ENCODE measurements at regions not wholly inside any gene's neighbourhood (a gene's known extent, or its start where the extent isn't known, plus 50 kb on each side); places are given as distances from the start of the nearest gene placed in this dataset.

- no peak for DNase-seq
Measured at GRCh38 chr2:152961351-152961750, 242.9 kb downstream of the ARL6IP6 start.

- no peak for DNase-seq
Measured at GRCh38 chr2:152950126-152950525, 231.7 kb downstream of the ARL6IP6 start.

DNA sequence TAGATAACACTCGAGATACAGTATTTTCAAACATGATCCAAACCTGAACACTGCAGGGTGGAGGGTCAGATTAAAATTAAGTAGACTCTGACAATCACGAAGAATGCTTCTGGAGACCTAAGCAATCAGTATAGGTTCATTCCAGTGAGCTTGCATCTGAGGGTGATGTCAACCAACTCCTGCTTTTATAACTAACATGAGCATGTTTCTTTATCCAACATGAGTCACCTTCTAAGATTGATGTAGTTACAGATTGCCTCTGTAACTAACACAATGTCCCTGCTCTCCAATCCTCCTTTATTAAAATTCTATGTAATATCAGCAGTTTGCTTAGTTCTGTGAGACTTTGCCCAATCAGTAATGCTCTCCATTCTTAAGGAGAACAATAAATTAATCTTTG lies 225.7 kb downstream of the ARL6IP6 start:
- DNase-seq, result no peak

DNA sequence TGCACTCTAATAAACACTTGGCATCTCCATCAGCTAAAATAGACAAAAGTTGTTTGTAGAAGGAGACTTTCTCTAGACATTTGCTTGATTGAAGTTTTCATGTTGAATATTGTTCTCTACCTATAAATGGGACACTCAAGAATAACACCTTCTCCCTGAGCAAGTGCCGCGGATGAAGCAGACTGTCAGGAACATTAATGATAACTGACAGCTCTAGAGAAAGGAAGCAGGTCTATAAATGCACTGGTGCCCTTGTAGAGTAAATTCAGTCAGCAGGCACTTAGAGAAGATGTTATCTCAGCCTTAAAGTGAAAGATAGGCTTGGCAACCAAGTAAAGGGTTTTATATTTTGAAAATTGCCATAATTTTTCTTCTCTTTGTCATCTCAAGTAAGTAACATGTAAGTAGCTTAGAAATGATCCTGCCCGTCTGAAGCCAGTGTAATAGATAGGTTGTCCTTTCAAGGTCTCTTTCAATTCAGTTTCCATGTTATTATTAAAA lies 224.6 kb downstream of the ARL6IP6 start:
- no peak for DNase-seq

DNA sequence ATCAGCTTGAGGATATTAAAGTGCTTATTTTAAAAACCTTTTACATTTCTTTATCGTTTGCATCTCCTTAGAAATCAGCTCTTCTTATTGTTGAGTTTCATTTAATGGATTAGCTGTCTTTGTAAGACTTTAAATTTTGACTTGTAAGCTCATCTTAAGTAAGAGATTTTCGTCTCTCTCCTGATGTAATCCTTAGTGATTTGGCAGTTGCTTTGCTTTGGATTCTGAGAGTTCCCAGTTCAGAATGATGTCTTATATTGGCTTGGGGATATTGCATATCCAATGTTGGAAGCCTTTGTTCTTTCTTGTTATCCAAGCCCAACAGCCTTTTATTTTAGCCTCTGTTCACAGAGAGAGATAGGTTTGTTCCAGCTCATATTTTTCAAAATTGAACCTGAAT lies 212.1 kb downstream of the ARL6IP6 start:
- DNase-seq, result no peak

- DNase-seq, result no peak
Measured at GRCh38 chr2:152929628-152930027, 211.2 kb downstream of the ARL6IP6 start.

- peak; percentile 34 for DNase-seq
Measured at GRCh38 chr2:152925547-152926448, 207.4 kb downstream of the ARL6IP6 start.

GRCh38 chr2:152924722-152925121 lies 206.3 kb downstream of the ARL6IP6 start:
- DNase-seq, result no peak

GRCh38 chr2:152924219-152924618 lies 205.8 kb downstream of the ARL6IP6 start:
- no peak for DNase-seq

- DNase-seq, result no peak
Measured at GRCh38 chr2:152920846-152921245, 202.4 kb downstream of the ARL6IP6 start.

DNA sequence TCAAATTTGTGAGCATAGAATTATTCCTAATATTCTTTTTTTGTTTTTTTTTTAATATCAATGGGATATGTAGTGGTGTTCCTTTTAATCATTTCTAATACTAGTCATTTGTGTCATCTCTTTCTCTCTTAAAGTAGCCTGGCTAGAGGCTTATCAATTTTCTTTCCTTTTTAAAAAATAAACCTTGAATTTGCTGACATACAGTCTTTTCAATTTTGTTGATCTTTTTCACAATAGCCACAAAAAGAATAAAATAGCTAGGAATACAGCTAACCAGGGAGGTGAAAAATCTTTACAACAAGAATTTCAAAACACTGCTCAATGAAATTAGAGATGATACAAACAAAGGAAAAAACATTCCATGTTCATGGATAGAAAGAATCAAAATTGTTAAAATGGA lies 192.6 kb downstream of the ARL6IP6 start:
- DNase-seq, result no peak

DNA sequence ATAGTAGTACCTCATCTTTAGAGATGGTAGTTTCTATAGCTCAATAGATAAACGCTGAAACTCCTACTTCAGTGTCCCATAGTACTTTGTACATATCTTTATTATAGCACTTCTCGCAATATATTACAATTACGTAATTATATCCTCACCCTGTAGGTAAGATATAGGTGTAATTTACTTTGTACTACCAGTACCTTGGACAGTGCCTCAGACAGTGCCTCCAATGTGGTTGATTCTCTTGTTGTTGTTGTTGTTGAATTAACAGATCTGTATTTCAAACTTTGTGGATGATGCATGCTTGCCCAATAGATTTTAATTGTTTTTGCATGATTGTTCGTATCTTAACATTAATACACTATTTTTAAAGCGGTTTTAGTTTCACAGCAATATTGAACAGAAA lies 188.6 kb downstream of the ARL6IP6 start:
- DNase-seq, result no peak

- DNase-seq, result no peak
Measured at GRCh38 chr2:152894051-152894450, 175.6 kb downstream of the ARL6IP6 start.

DNA sequence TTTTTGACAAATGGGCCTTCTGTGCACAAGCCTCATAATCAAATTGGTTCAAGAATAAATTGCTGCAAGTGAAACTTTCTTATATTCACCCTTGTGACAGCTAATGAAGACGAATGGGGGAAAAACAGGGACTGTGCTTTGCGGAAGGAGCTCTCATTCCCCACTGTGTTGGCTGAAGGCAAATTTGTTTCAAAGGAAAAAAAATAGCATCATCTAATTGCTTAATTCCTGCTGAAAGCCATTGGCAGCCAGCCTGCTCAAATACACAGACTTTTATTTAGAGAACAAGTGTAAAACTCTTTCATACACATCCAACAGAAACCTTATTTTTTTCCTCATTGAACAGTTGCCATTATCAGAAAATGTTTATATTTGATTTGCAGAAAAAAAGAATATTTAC lies 172.3 kb downstream of the ARL6IP6 start:
- DNase-seq, result no peak

DNA sequence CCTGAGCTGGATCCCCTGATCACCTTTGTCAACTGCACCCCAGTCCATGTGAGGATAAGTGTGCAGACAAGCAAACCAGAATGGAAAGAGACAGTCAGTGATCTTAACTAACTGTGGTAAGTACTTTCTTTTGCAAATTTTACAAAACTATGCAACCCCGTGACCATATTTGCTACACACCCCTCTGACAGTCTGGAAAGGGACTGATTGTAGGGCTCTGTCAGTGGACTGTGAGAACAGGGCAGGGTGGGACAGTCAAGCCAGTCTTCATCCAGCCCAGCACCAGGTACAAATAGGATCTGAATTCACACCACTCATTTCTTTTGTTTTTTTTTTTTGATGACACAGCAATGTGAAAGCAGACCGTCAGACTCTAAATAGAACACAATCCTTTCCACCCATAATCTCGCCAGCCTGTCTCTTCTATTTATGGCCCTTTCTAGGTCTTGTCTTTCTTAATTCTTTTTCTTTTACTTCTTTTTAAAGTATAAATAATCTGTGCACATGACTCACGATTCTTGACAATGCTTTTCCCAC lies 165.6 kb downstream of the ARL6IP6 start:
- no peak for DNase-seq

- DNase-seq, result no peak
Measured at GRCh38 chr2:152881527-152881926, 163.1 kb downstream of the ARL6IP6 start.

- DNase-seq, result no peak
Measured at GRCh38 chr2:152879275-152879674, 160.9 kb downstream of the ARL6IP6 start.

DNA sequence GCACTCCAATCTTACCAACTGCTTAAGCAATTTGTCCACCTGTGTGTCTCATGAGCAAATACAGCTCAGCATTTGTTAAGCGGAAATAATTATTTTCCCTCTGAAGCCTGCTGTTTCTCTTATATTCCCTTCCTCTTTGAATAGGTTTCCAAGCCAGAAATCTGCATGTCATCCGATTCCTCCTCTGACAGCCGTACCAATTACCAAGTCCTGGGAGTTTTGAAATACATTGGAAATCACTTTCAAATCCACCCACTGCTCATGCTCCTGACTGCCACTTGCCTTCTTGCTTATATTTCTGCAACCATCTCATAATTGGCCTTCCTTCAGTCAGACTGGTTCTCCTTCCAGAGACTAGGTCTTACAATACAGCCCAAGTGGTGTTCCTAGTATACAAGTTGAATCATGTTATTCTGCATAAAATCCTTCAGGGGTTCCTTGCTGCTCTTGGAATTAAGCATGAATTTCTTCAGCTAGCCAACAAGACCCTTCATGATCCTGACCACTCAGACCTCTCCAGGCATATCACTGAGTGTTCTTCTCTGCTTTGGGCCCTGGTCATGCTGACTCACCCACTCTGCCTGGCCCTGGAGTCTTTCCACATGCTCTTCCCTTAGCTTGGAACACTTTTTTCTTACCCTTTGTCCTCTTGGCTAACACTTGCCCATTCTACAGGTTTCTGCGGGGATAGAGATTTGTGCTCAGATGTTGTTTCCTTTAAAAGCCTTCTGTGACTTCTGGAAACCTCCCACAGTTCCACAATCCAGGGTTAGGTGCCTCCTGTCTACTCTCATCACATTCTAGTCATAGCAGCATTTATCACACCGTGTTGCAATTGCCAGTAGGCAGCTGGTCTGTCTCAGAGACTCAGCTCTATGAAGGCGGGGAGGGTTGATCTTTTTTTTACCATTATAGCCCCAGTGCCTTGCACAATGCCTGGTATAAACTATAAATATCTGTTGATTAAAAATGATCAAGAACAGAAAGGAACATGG lies 157.6 kb downstream of the ARL6IP6 start:
- DNase-seq, result no peak

GRCh38 chr2:152874955-152875354 lies 156.5 kb downstream of the ARL6IP6 start:
- DNase-seq, result no peak

DNA sequence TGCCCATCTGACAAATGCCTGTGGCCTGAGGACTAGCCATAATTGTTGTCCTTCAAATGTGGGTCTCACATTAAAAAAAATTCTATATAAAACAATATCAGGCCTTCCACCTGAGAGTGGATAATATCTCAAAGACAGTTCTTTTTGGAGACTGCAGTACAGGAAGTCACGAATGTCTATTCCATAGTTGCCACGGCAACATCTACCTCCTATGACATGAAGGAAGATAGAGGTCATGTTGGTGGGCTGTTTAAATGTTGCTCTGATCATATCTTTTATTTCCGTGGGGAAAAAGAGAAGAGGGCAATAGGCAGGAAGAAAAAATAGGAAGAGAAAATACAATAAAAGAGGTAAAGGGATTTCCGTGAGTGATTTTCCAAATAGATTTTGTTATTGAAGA lies 151.8 kb downstream of the ARL6IP6 start:
- no peak for DNase-seq

GRCh38 chr2:152867397-152867796 lies 149.0 kb downstream of the ARL6IP6 start:
- DNase-seq, result no peak

DNA sequence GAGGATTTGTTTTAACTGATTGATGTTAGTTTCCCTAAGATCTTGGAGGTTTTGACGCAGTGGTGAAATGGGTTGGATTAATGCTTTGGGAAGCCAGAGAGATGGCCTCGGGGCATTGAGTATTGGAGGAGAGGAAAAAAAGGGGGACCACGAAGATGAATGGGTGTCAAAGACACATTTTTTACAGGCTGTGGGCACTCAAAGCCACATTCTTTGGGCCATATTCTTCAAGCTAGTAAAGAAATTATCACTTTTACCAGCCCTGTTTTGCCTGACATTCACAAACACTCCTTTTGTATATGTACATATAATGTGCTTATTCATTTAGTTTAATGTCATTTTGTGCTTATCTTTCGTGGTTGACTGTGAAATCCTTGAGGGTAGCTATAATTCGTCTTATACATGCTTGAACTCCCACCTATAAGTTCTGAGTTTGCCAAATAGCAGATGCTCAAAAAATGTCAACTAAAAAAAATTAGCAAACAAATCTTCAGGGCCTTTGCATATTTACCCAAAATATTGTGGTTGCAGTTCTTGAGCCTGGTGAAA lies 146.3 kb downstream of the ARL6IP6 start:
- DNase-seq, result no peak

DNA sequence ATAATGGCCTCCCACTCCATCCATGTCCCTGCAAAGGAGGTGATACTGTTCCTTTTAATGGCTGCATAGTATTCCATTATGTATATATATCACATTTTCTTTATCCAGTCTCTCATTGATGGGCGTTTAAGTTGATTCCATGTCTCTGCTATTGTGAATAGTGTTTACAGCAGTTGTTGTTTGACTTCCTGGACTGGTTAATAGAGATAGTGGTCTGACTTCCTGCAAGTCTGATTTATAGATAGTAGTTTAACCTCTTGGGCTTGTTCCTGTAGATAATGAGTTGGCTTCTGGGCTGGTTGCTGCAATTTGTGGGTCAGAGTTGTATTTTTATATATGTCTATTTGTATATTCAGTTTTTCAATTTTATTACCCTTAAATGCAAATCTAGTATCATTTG lies 145.4 kb downstream of the ARL6IP6 start:
- no peak for DNase-seq

Measured in T1000 (cell line).